Effector memory CD8-positive, alpha-beta T cell (primary cell): ENCODE measurements at regions not wholly inside any gene's neighbourhood (a gene's known extent, or its start where the extent isn't known, plus 50 kb on each side); places are given as distances from the start of the nearest gene placed in this dataset.
"Not testable (repeated sequence)": the region's sequence is repeated elsewhere in the genome, so short reads cannot be mapped to it uniquely, and the experiment has no call there.

Experiments
- ATAC-seq: fragments of 150-1000 bp; cut with Tn5 transposase; replicated peaks from 2 replicates; pipeline ENCODE4 v1.10.0; 2021; ENCODE audit warnings: mild to moderate bottlenecking, moderate library complexity
- DNase-seq, 3 experiments: peaks; one replicate each; pipeline ENCODE4 v3.0.0; 2021
- H3K27ac Mint-ChIP-seq, 2 donors: one replicate each; pipeline ENCODE4 v1.8.0; 2022; ENCODE audit warnings: mild to moderate bottlenecking in 2 of 2, mixed read lengths in 2 of 2, moderate library complexity in 2 of 2
- H3K27me3 Mint-ChIP-seq, 2 donors: one replicate each; pipeline ENCODE4 v1.8.0; 2022; ENCODE audit warnings: mixed read lengths in 2 of 2
- H3K36me3 Mint-ChIP-seq: one replicate; pipeline ENCODE4 v1.8.0; 2022; ENCODE audit warnings: mild to moderate bottlenecking, moderate library complexity, mixed read lengths; ENCODE audit not compliant: insufficient read depth
- H3K4me1 Mint-ChIP-seq, 2 donors: one replicate each; pipeline ENCODE4 v1.8.0; 2022; ENCODE audit warnings: low read depth in 2 of 2, mixed read lengths in 2 of 2
- H3K4me3 Mint-ChIP-seq, 2 donors: one replicate each; pipeline ENCODE4 v1.8.0; 2022; ENCODE audit warnings: mild to moderate bottlenecking in 2 of 2, mixed read lengths in 2 of 2, moderate library complexity in 2 of 2
- H3K9me3 Mint-ChIP-seq, 2 donors: one replicate each; pipeline ENCODE4 v1.8.0; 2022; ENCODE audit warnings: mixed read lengths in 2 of 2

DNA sequence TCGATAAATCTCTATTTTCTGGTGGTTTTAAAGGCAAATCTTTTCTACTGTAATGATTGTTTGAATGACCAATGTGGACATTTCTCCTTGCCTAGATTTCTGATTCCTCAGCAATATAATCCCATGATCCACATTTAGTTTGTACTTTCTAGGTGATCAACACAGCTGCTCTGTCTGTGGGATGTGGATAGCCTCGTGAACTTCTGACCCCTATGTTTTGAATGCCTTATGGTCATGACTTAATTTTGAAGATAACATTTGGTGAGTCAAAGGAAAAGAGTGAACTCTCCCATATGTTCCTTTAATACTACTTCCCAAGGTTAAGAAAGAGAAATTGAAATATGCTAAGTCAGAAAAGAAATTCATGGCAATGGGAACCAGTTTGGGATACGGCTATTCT lies 147.5 kb downstream of the CAVIN4 start:
- H3K36me3 Mint-ChIP-seq = no peaks in the 10 kb centered on the region
- no peak overlapping the region for H3K4me3 Mint-ChIP-seq
- no peak overlapping the region for H3K27ac Mint-ChIP-seq

DNA sequence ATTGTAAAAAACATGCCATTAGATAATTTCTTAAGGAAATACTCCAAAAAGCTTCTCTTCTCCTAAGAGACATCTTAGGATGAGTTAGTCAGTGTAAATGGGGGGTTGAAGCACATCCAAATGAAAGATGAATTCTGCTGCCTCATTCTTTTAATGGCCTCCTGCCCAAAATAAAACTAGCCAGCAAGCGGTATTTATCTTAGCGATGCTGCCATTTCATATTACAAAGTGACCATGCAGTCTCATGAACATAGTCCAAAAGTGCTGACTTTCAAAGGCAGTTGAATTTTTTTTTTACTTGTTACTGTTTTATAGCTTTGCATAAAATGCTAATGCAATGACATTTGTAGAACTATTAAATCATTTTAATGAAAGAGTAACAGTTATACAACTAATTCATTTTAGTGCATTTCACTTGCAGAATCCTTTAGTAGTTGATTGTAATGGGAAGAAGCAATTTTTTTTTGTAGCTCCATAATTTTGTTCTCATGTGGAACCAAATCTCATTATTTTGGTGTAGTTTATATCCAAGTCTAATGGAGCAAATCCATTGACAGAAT lies 151.5 kb downstream of the CAVIN4 start:
- peaks cover 1 to 10% of the 10 kb centered on the region in 2 donors for H3K9me3 Mint-ChIP-seq
- H3K4me3 Mint-ChIP-seq = no peak overlapping the region
- H3K4me1 Mint-ChIP-seq = no peaks in the 10 kb centered on the region
- DNase-seq (no peak), ATAC-seq (no peak)
- H3K36me3 Mint-ChIP-seq = peaks cover 3% of the 10 kb centered on the region
- no peak overlapping the region for H3K27ac Mint-ChIP-seq
- no peaks in the 10 kb centered on the region for H3K27me3 Mint-ChIP-seq

More for the DNA sequence above, 147.5 kb downstream of the CAVIN4 start:
- ATAC-seq = no peak
- no peak for DNase-seq
- Mint-ChIP-seq H3K4me1 (no peaks in the 10 kb centered on the region), H3K9me3 (no peaks in the 10 kb centered on the region), H3K27me3 (no peaks in the 10 kb centered on the region)

DNA sequence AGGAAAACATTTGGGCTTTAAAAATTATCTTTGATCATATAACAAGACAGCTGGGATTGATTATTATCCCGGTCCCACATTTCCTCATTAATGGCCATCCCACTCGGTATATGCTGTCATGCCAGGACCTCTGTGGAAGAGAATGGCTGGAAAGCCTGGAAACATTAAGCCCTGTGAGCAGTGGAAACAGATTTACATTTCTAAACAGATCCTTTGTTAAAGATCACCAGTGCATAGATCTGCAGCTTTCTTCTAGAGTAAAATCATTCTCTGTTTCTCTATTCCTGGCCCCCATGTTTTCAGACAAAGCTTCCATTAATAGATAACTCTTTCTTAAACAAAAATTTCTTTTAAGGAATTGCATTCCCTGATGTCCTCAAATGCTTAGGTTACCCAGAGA lies 152.2 kb downstream of the CAVIN4 start:
- peaks cover 3% of the 10 kb centered on the region for H3K36me3 Mint-ChIP-seq
- H3K9me3 Mint-ChIP-seq = peaks cover 1 to 10% of the 10 kb centered on the region in 2 donors
- H3K4me1 Mint-ChIP-seq = no peaks in the 10 kb centered on the region
- H3K27ac Mint-ChIP-seq = no peak overlapping the region
- ATAC-seq (no peak), DNase-seq (no peak)
- H3K4me3 Mint-ChIP-seq = no peak overlapping the region
- no peaks in the 10 kb centered on the region for H3K27me3 Mint-ChIP-seq

DNA sequence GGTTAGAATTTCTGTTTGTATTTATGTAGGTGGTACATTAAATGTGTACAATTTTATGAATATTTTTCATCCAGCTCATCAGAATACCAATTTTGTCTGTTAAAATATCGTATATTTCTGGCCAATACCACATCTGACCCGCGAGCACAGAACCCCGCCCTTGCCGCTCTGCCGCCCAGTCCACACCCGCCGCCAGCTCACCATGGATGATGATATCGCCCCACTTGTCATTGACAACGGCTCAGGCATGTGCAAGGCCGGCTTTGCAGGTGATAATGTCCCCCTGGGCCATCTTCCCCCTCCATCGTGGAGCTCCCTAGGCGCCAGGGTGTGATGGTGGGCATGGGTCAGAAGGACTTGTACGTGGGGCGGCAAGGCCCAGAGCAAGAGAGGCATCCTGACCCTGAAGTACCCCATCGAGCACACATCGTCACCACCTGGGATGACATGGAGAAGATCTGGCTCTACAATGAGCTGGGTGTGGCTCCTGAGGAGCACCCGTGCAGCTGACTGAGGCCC lies 153.2 kb downstream of the CAVIN4 start:
- H3K27me3 Mint-ChIP-seq = no peaks in the 10 kb centered on the region
- ATAC-seq (no peak), DNase-seq (no peak)
- no peaks in the 10 kb centered on the region for H3K4me1 Mint-ChIP-seq
- H3K9me3 Mint-ChIP-seq = peaks cover 3 to 10% of the 10 kb centered on the region in 2 donors
- H3K27ac Mint-ChIP-seq = no peak overlapping the region
- no peak overlapping the region for H3K4me3 Mint-ChIP-seq
- H3K36me3 Mint-ChIP-seq = peaks cover 3% of the 10 kb centered on the region

DNA sequence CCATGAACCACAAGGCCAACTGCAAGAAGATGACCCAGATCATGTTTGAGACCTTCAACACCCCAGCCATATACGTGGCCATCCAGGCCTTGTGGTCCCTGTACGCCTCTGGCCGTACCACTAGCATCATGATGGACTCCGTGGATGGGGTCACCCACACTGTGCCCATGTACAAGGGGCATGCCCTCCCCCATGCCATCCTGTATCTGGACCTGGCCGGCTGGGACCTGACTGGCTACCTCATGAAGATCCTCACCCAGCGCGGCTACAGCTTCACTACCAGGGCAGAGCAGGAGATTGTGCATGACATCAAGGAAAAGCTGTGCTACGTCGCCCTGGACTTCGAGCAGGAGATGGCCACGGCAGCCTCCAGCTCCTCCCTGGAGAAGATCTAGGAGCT lies 153.7 kb downstream of the CAVIN4 start:
- ATAC-seq (no peak), DNase-seq (no peak)
- H3K4me1 Mint-ChIP-seq = no peaks in the 10 kb centered on the region
- peaks cover 3% of the 10 kb centered on the region for H3K36me3 Mint-ChIP-seq
- no peak overlapping the region for H3K27ac Mint-ChIP-seq
- no peaks in the 10 kb centered on the region for H3K27me3 Mint-ChIP-seq
- H3K9me3 Mint-ChIP-seq = peaks cover 3 to 13% of the 10 kb centered on the region in 2 donors
- no peak overlapping the region for H3K4me3 Mint-ChIP-seq

DNA sequence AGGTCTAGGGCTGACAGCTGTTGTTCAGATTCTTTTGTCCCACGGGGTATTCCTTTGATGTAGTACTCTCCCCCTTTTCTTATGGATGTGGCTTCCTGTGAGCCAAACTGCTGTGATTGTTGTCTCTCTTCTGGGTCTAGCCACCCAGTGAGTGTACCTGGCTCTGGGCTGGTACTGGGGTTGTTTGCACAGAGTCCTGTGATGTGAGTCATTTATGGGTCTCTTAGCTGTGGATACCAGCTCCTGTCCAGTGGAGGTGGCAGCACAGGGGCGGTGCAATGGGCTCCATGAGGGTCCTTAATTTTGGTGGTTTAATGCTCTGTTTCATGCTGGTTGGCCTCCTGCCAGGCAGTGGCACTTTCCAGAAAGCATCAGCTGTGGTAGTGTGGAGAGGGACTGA lies 161.3 kb downstream of the CAVIN4 start:
- no peaks in the 10 kb centered on the region for H3K4me1 Mint-ChIP-seq
- peaks cover 8 to 42% of the 10 kb centered on the region in 2 donors for H3K9me3 Mint-ChIP-seq
- no peak overlapping the region for H3K27ac Mint-ChIP-seq
- H3K4me3 Mint-ChIP-seq = no peak overlapping the region
- ATAC-seq (no peak), DNase-seq (no peak)
- H3K27me3 Mint-ChIP-seq = no peaks in the 10 kb centered on the region
- no peaks in the 10 kb centered on the region for H3K36me3 Mint-ChIP-seq

DNA sequence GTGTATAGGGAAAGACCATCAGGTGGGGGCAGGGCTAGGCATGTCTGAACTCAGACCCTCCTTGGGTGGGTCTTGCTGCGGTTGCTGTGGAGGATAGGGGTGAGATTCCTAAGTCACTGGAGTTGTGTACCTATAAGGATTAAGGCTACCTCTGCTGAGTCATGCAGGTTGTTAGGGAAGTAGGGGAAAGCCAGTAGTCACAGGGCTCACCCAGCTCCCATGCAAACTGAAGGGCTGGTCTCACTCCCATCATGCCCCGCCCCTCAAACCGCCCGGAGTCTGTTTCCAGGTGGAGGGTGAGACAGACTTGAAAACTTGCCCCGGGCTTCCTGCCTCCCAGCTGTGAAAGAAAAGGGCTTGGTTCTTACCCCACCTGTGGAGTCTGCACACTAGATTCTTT lies 161.8 kb downstream of the CAVIN4 start:
- no peak overlapping the region for H3K27ac Mint-ChIP-seq
- ATAC-seq (no peak), DNase-seq (no peak)
- H3K36me3 Mint-ChIP-seq = no peaks in the 10 kb centered on the region
- no peaks in the 10 kb centered on the region for H3K27me3 Mint-ChIP-seq
- no peaks in the 10 kb centered on the region for H3K4me1 Mint-ChIP-seq
- H3K4me3 Mint-ChIP-seq = no peak overlapping the region
- H3K9me3 Mint-ChIP-seq = peaks cover 8 to 42% of the 10 kb centered on the region in 2 donors

DNA sequence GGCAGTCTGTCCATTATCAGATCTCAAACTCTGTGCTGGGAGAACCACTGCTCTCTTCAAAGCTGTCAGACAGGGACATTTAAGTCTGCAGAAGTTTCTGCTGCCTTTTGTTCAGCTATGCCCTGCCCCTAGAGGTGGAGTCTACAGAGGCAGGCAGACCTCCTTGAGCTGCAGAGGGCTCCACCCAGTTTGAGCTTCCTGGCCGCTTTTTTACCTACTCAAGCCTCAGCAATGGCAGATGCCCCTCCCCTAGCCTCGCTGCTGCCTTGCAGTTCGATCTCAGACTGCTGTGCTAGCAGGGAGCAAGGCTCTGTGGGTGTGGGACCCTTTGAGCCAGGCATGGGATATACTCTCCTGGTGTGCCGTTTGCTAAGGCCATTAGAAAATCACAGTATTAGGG lies 171.1 kb downstream of the CAVIN4 start:
- ATAC-seq, H3K27me3 Mint-ChIP-seq, H3K27ac Mint-ChIP-seq, H3K9me3 Mint-ChIP-seq, DNase-seq, H3K4me3 Mint-ChIP-seq, H3K4me1 Mint-ChIP-seq, H3K36me3 Mint-ChIP-seq: not testable (repeated sequence)

DNA sequence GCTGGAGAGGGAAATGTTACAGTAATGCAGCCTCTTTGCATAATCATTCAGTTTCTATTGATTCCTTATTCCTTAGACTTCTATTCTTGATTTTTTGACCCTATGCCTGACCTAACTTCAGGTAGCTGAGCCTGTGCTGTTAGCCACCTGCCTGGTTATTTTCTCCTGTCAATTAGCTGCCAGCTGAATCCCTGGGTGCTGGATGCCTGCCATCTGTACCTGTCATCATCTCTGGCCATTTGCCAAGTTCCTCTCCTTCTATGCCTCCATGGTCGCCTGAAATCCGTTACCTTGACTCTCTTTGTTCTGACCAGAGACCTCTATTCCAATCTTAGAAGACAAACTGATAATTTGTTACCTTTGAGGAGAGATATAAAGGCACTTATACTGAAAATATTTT lies 178.3 kb downstream of the CAVIN4 start:
- ATAC-seq (no peak), DNase-seq (no peak)
- H3K36me3 Mint-ChIP-seq = no peaks in the 10 kb centered on the region
- H3K4me3 Mint-ChIP-seq = no peak overlapping the region
- peaks cover 0 to 20% of the 10 kb centered on the region in 2 donors for H3K27me3 Mint-ChIP-seq
- H3K9me3 Mint-ChIP-seq = peaks cover 4 to 6% of the 10 kb centered on the region in 2 donors
- H3K27ac Mint-ChIP-seq = no peak overlapping the region
- H3K4me1 Mint-ChIP-seq = no peaks in the 10 kb centered on the region

DNA sequence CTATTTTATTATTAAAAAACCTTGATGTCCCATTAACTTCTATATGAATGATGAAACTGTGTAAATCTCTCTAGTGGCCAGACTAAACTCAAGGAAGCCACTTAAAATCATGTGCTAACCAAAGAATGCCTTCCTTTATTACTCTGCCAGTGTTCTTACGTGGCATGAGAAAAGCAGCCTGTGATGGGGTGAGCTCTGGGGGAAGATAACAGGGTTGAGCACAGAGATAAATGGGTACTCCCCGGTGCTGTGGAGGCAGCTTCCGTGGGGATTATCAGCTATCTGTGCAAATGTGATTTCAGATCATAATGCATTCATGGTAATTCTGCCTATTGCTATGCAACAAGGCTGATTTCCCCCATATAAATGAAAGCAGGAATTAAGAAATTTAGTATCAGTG lies 181.3 kb downstream of the CAVIN4 start:
- no peak for ATAC-seq
- Mint-ChIP-seq H3K27me3 (peaks cover 0 to 20% of the 10 kb centered on the region in 2 donors), H3K9me3 (peaks cover 4 to 6% of the 10 kb centered on the region in 2 donors), H3K27ac (no peak overlapping the region), H3K4me1 (no peaks in the 10 kb centered on the region), H3K4me3 (no peak overlapping the region), H3K36me3 (no peaks in the 10 kb centered on the region)
- no peak for DNase-seq

DNA sequence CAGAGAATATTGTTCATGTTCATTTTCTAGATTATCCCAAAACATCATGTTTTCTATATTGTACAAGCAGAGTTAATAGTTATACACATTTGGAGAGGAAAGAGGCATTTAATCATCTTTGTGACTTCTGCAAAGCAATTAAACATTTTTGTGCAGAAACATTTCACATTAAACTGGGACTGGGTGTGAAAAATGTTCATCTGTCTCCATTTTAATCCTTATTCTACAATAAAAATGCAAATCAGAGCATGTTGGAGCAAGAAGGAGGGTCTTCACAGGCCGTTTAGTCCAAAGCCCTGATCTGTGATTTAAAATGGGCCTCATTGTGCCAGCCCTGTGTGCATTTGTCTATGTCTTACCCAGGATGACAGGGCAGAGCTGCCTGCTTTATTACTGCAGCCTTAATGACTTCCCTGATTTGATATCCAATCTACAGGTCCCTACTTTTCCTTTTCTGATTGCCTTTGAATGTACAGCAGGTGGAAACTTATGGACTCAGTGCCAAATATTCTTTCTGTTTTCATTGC lies 183.5 kb downstream of the CAVIN4 start:
- H3K9me3 Mint-ChIP-seq = peaks cover 0 to 2% of the 10 kb centered on the region in 2 donors
- no peak overlapping the region for H3K27ac Mint-ChIP-seq
- no peaks in the 10 kb centered on the region for H3K36me3 Mint-ChIP-seq
- ATAC-seq (no peak), DNase-seq (no peak)
- H3K27me3 Mint-ChIP-seq = peaks cover 0 to 11% of the 10 kb centered on the region in 2 donors
- H3K4me1 Mint-ChIP-seq = no peaks in the 10 kb centered on the region
- no peak overlapping the region for H3K4me3 Mint-ChIP-seq

DNA sequence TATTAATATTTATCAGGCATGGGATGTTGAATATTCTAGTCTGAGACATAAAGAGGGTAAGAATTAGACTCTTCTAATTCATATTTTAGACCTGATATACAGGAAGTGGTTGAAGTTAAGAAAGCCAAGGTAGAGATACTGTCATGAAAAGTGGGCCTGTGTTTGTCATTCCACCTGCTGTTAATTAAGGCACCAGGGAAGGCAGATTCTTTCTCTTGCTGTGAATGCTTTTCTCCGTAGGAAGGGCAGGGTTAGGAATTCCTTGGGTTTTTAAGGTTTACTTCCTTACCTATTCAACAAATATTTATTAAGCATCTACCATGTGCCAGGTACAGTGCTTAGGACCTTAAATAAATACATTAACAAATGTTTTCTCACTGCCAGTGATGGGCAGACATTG lies 196.4 kb downstream of the CAVIN4 start:
- H3K4me1 Mint-ChIP-seq = no peaks in the 10 kb centered on the region
- no peak for ATAC-seq
- no peak overlapping the region for H3K27ac Mint-ChIP-seq
- DNase-seq = no peak
- no peak overlapping the region for H3K4me3 Mint-ChIP-seq
- H3K36me3 Mint-ChIP-seq = no peaks in the 10 kb centered on the region
- H3K9me3 Mint-ChIP-seq = peaks cover 8 to 9% of the 10 kb centered on the region in 2 donors
- H3K27me3 Mint-ChIP-seq = peaks cover 5 to 9% of the 10 kb centered on the region in 2 donors

DNA sequence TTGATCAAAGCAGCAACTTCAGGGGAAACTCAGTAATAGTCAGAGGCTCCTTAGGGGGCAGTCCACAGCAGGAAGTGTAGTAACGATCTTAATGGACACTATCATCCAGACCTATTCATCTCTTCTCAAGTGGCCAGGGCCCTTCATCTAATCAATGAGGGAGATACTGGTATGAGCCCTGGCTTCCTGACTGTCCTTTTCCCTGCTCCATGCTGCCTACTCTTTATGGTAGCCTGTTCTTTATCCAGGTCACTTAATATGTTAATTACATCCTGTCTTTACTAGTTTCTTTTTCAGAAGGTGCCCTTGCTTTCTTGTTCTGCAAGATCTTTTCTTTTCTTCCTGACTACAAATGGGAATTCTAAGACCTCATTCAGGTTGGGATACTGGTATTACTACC lies 197.1 kb downstream of the CAVIN4 start:
- Mint-ChIP-seq H3K4me3 (no peak overlapping the region), H3K4me1 (no peaks in the 10 kb centered on the region), H3K27ac (no peak overlapping the region), H3K9me3 (peaks cover 8 to 9% of the 10 kb centered on the region in 2 donors), H3K27me3 (peaks cover 5 to 9% of the 10 kb centered on the region in 2 donors), H3K36me3 (no peaks in the 10 kb centered on the region)
- no peak for ATAC-seq
- no peak for DNase-seq

DNA sequence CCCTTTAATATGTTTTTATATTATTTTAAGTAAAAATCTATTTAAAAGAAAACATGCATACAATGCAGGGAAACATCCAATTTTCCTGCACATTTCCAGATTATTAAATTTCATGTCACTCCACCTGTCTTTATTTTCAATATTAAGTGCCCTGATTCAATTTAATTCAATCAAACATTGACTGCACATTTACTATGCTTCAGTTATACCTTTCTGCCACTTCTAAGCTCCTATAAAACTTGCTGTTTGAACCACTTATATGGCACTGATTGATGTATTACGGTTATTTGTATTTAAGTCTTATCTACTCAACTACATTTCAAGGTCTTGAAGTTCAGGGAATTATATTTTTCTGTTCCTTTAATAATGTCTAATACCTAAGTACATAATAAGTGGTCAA lies 198.0 kb downstream of the CAVIN4 start:
- DNase-seq (no peak), ATAC-seq (no peak)
- Mint-ChIP-seq H3K36me3 (no peaks in the 10 kb centered on the region), H3K9me3 (peaks cover 8 to 9% of the 10 kb centered on the region in 2 donors), H3K27ac (no peak overlapping the region), H3K27me3 (peaks cover 5 to 9% of the 10 kb centered on the region in 2 donors), H3K4me1 (no peaks in the 10 kb centered on the region), H3K4me3 (no peak overlapping the region)
